Right cardiac atrium (tissue), 2 donors: ENCODE measurements at regions not wholly inside any gene's neighbourhood (a gene's known extent, or its start where the extent isn't known, plus 50 kb on each side); places are given as distances from the start of the nearest gene placed in this dataset.

Experiments
- microRNA-seq, 2 donors: library from miRNA; unstranded; fragments of <30 nt; microRNA quantifications; one replicate each; pipeline ENCODE4 v1.2.0, GENCODE V29; 2020 to 2021
- donor health status: DM: no; HTN: yes; CAD: no.
- donor health status: DM: no; HTN: no; CAD: no.

Small RNA genes in the stretch of these regions (microRNA-seq; reads per million reads assigned to microRNA genes)
- 0 reads per million in 2 donors for gene MIR548X
